ENCODE measurements at regions not wholly inside any gene's neighbourhood (a gene's known extent, or its start where the extent isn't known, plus 50 kb on each side); places are given as distances from the start of the nearest gene placed in this dataset.
"Not testable (repeated sequence)": the region's sequence is repeated elsewhere in the genome, so short reads cannot be mapped to it uniquely, and the experiment has no call there.

DNA sequence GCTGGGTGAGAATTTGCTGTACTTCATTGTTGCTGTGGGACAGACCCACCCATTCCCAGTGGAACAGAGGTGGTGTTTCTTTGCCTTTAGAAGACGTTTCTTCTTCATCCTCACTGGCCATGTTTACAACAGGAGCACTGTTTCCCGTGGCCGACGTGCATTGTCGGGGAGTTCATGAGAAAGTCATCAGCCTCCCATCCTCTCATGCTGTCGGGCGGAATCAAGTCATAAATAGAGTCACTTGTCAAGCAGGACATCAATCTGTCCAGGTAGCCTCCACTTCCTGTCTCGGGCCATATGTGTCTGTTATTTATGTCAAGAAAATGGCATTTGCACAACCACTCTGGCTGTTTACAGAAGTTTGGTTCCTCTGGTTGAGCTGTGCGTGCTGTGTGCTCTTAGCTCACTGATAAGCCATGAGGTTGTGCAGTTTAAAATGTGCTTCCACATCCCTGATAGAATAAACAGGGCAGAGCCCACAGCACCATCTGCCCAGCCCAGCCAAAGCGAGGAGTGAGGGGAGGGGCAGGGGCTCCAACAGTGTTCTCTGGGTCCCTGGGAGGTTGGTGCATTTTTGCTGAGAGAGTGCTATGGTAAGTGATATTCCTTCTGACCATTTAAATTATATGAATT is 401.9 kb upstream of the IRX2 start:
- TF ChIP-seq, protein P1, sequence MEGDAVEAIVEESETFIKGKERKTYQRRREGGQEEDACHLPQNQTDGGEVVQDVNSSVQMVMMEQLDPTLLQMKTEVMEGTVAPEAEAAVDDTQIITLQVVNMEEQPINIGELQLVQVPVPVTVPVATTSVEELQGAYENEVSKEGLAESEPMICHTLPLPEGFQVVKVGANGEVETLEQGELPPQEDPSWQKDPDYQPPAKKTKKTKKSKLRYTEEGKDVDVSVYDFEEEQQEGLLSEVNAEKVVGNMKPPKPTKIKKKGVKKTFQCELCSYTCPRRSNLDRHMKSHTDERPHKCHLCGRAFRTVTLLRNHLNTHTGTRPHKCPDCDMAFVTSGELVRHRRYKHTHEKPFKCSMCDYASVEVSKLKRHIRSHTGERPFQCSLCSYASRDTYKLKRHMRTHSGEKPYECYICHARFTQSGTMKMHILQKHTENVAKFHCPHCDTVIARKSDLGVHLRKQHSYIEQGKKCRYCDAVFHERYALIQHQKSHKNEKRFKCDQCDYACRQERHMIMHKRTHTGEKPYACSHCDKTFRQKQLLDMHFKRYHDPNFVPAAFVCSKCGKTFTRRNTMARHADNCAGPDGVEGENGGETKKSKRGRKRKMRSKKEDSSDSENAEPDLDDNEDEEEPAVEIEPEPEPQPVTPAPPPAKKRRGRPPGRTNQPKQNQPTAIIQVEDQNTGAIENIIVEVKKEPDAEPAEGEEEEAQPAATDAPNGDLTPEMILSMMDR (IDR thresholded peaks at IDR 0.05), result no peak
- H3K4me3 Mint-ChIP-seq (ENCODE audit: unreplicated experiment), result no peak overlapping the region
- no peaks in the 10 kb centered on the region for H3K4me1 Mint-ChIP-seq (ENCODE audit: unreplicated experiment)
- H3K9me3 Mint-ChIP-seq (ENCODE audit: unreplicated experiment), result peaks cover 39% of the 10 kb centered on the region
- no peaks in the 10 kb centered on the region for H3K27me3 Mint-ChIP-seq (ENCODE audit: unreplicated experiment)
- no peak overlapping the region for H3K27ac Mint-ChIP-seq (ENCODE audit: unreplicated experiment)
- H3K36me3 Mint-ChIP-seq (ENCODE audit: unreplicated experiment), result no peaks in the 10 kb centered on the region
- no peak for DNase-seq (ENCODE audit: extremely low spot score, unreplicated experiment)

DNA sequence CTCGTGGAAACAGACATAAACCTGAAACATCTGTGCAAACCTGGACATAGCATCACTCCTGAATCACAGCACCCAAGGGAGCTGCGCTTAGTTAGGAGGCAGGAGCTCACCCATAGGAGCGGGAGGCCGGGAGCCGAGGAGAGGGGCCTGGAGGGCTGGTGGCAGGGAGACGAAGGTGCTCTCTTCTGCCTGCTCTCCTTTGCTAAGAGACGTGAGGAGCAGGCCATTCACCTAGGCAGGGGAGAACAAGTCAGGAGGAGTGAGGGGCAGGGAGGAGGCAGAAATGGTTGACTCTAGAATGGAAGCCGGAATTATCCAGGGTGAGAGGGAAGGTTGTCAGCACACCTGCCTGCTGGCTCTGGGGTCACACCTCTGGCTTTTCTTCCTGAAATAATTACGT is 398.4 kb upstream of the IRX2 start:
- no peak for DNase-seq (ENCODE audit: extremely low spot score, unreplicated experiment)
- no peaks in the 10 kb centered on the region for H3K27me3 Mint-ChIP-seq (ENCODE audit: unreplicated experiment)
- H3K4me1 Mint-ChIP-seq (ENCODE audit: unreplicated experiment), result no peaks in the 10 kb centered on the region
- TF ChIP-seq, protein P1 (IDR thresholded peaks at IDR 0.05), result no peak
- peaks cover 51% of the 10 kb centered on the region for H3K9me3 Mint-ChIP-seq (ENCODE audit: unreplicated experiment)
- no peaks in the 10 kb centered on the region for H3K36me3 Mint-ChIP-seq (ENCODE audit: unreplicated experiment)
- H3K4me3 Mint-ChIP-seq (ENCODE audit: unreplicated experiment), result no peak overlapping the region
- H3K27ac Mint-ChIP-seq (ENCODE audit: unreplicated experiment), result no peak overlapping the region

DNA sequence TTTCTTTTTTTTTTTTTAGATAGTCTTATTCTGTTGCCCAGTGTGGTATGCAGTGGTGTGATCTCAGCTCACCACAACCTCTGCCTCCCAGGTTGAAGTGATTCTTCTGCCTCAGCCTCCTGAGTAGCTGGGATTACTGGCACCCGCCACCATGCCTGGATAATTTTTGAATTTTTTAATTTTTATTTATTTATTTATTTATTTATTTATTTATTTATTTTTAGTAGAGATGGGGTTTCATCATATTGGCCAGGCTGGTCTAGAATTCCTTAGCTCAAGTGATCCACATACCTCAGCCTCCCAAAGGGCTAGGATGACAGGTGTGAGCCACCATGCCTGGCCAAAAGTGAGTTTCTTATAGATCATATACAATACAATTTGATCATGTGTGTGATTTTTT is 395.9 kb upstream of the IRX2 start:
- not testable (repeated sequence) for H3K36me3 Mint-ChIP-seq (ENCODE audit: unreplicated experiment); H3K27ac Mint-ChIP-seq (ENCODE audit: unreplicated experiment)

DNA sequence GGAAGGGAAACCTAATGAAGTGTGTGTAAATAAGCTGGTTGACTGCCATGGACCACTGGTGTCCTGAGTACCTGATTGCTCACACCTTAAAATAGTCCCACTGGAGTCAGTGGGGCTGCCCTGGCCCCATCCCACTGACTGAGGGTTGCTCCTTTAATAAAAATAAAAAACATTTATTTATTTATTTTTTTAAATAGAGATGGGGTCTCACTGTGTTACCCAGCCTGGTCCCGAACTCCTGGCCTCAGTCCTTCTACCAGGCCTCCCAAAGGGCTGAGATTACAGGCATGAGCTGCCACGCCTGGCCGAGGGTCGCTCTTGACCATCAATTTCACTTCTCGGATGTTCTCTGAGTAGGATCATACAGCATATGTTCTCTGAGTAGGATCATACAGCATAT is 394.2 kb upstream of the IRX2 start:
- no peak overlapping the region for H3K4me3 Mint-ChIP-seq (ENCODE audit: unreplicated experiment)
- H3K27ac Mint-ChIP-seq (ENCODE audit: unreplicated experiment), result no peak overlapping the region
- no peaks in the 10 kb centered on the region for H3K27me3 Mint-ChIP-seq (ENCODE audit: unreplicated experiment)
- DNase-seq (ENCODE audit: extremely low spot score, unreplicated experiment), result no peak
- H3K36me3 Mint-ChIP-seq (ENCODE audit: unreplicated experiment), result no peaks in the 10 kb centered on the region
- no peaks in the 10 kb centered on the region for H3K4me1 Mint-ChIP-seq (ENCODE audit: unreplicated experiment)
- TF ChIP-seq, protein P1 (IDR thresholded peaks at IDR 0.05), result no peak
- H3K9me3 Mint-ChIP-seq (ENCODE audit: unreplicated experiment), result peaks cover 52% of the 10 kb centered on the region

More for the DNA sequence above, 395.9 kb upstream of the IRX2 start:
- not testable (repeated sequence) for H3K4me3 Mint-ChIP-seq (ENCODE audit: unreplicated experiment); H3K4me1 Mint-ChIP-seq (ENCODE audit: unreplicated experiment); H3K27me3 Mint-ChIP-seq (ENCODE audit: unreplicated experiment); DNase-seq (ENCODE audit: extremely low spot score, unreplicated experiment)
- peaks cover 51% of the 10 kb centered on the region for H3K9me3 Mint-ChIP-seq (ENCODE audit: unreplicated experiment)

DNA sequence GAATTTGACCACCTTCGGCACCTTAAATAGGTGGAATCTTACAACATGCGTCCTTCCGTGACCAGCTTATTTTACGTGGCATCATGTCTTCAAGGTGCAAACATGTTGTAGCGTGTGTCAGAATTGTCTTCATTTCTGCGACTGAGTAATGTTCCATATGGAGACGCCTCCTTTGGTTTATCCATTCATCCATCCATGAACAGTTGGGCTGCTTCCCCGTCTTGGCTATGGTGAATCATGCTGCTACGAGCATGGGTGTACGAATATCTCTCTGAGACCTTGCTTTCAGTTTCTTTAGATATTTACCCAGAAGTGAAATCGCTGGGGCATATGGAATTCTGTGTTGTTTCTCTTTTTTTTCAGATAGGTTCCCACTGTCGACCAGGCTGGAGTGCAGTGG is 391.9 kb upstream of the IRX2 start:
- TF ChIP-seq, protein P1 (IDR thresholded peaks at IDR 0.05), result no peak
- Mint-ChIP-seq H3K9me3 (ENCODE audit: unreplicated experiment) (peaks cover 43% of the 10 kb centered on the region), H3K4me3 (ENCODE audit: unreplicated experiment) (no peak overlapping the region), H3K27me3 (ENCODE audit: unreplicated experiment) (no peaks in the 10 kb centered on the region), H3K36me3 (ENCODE audit: unreplicated experiment) (no peaks in the 10 kb centered on the region), H3K4me1 (ENCODE audit: unreplicated experiment) (no peaks in the 10 kb centered on the region), H3K27ac (ENCODE audit: unreplicated experiment) (no peak overlapping the region)
- no peak for DNase-seq (ENCODE audit: extremely low spot score, unreplicated experiment)
